Lower leg skin (tissue), 4 donors: ENCODE measurements at regions not wholly inside any gene's neighbourhood (a gene's known extent, or its start where the extent isn't known, plus 50 kb on each side); places are given as distances from the start of the nearest gene placed in this dataset.
"Not testable (repeated sequence)": the region's sequence is repeated elsewhere in the genome, so short reads cannot be mapped to it uniquely, and the experiment has no call there.

Source experiments
- DNase-seq, 2 donors: peaks; one replicate each; pipeline ENCODE4 v3.0.0-alpha.2; 2019; ENCODE audit warnings: low spot score in 2 of 2
- H3K4me3 ChIP-seq: fragments of 200-600 bp; sonication (generic); 2 replicates; pipeline ENCODE4 v1.5.1; 2017; ENCODE audit warnings: mild to moderate bottlenecking, low read depth; ENCODE audit not compliant: poor library complexity, severe bottlenecking
- CTCF ChIP-seq, 3 donors: fragments of 450-650 bp; IDR thresholded peaks; one replicate each; pipeline ENCODE4 v1.5.1; 2016; ENCODE audit warnings: antibody characterized with exemption in 3 of 3, mild to moderate bottlenecking in 3 of 3, moderate library complexity in 2 of 3
- POLR2A ChIP-seq, 2 donors: fragments of 450-650 bp; IDR thresholded peaks; one replicate each; pipeline ENCODE4 v1.6.1; 2016 to 2017; ENCODE audit warnings: antibody characterized with exemption in 2 of 2, mild to moderate bottlenecking in 1 of 2, moderate library complexity in 1 of 2
- WGBS, 2 donors: methylation state at CpG; one replicate each; pipeline ENCODE4 v1.1.5; 2018; 5-methylcytosine and 5-hydroxymethylcytosine counted together
- intact Hi-C: fragments of 100-400 bp; cut with DNase I; formaldehyde crosslinking; loops from one replicate; pipeline ENCODE4 v1.15.0; 2023; ENCODE audit warnings: low total_unique reads

- intact Hi-C loops = no loop called here
Measured at GRCh38 chr17:77802333-77802615, 156.2 kb upstream of the TNRC6C start.

GRCh38 chr17:77802811-77803220 lies 155.7 kb upstream of the TNRC6C start:
- TF ChIP-seq CTCF (IDR thresholded peaks at IDR 0.05) = no peak
- TF ChIP-seq POLR2A (IDR thresholded peaks at IDR 0.05) = no peak
- WGBS, 2 donors = 8 to 9% methylated on average over 10 of the region's 10 CpGs
- intact Hi-C loops = no loop called here
- DNase-seq = no peak
- no peak overlapping the region for H3K4me3 ChIP-seq

More at GRCh38 chr17:77802333-77802615, 156.2 kb upstream of the TNRC6C start:
- H3K4me3 ChIP-seq = no peak overlapping the region
- DNase-seq = no peak
- WGBS, 2 donors = 14 to 15% methylated on average over 9 of the region's 9 CpGs
- TF ChIP-seq CTCF (IDR thresholded peaks at IDR 0.05) = no peak
- TF ChIP-seq POLR2A (IDR thresholded peaks at IDR 0.05) = no peak

GRCh38 chr17:77803726-77804125 lies 154.8 kb upstream of the TNRC6C start:
- H3K4me3 ChIP-seq = no peak overlapping the region
- WGBS, 2 donors = 85 to 92% methylated on average over 9 to 10 of the region's 10 CpGs
- TF ChIP-seq CTCF (IDR thresholded peaks at IDR 0.05) = no peak
- intact Hi-C loops = no loop called here
- no peak for DNase-seq

- TF ChIP-seq CTCF (IDR thresholded peaks at IDR 0.05) (no peak), POLR2A (IDR thresholded peaks at IDR 0.05) (no peak)
- intact Hi-C loops = no loop called here
- H3K4me3 ChIP-seq = no peak overlapping the region
- WGBS, 2 donors = 79 to 88% methylated on average over 21 of the region's 21 CpGs
- DNase-seq = no peak
Measured at GRCh38 chr17:77804796-77805426, 153.6 kb upstream of the TNRC6C start.

- WGBS, 2 donors = 92 to 93% methylated on average over 6 of the region's 6 CpGs
- intact Hi-C loops, H3K4me3 ChIP-seq, DNase-seq: not testable (repeated sequence)
Measured at GRCh38 chr17:77805970-77806369, 152.5 kb upstream of the TNRC6C start.

- WGBS, 2 donors = 76 to 80% methylated on average over 11 to 12 of the region's 12 CpGs
- TF ChIP-seq POLR2A (IDR thresholded peaks at IDR 0.05) = no peak
- TF ChIP-seq CTCF (IDR thresholded peaks at IDR 0.05) = no peak
- H3K4me3 ChIP-seq = no peak overlapping the region
- DNase-seq = no peak
- intact Hi-C loops = no loop called here
Measured at GRCh38 chr17:77807051-77807745, 151.3 kb upstream of the TNRC6C start.
